HG03457 (cell line): ENCODE measurements at regions not wholly inside any gene's neighbourhood (a gene's known extent, or its start where the extent isn't known, plus 50 kb on each side); places are given as distances from the start of the nearest gene placed in this dataset.

Experiments used
- ATAC-seq: cut with Tn5 transposase; IDR thresholded peaks from one replicate; pipeline ENCODE4 v1.9.1; 2021; ENCODE audit warnings: moderate number of reproducible peaks; ENCODE audit not compliant: unreplicated experiment

DNA sequence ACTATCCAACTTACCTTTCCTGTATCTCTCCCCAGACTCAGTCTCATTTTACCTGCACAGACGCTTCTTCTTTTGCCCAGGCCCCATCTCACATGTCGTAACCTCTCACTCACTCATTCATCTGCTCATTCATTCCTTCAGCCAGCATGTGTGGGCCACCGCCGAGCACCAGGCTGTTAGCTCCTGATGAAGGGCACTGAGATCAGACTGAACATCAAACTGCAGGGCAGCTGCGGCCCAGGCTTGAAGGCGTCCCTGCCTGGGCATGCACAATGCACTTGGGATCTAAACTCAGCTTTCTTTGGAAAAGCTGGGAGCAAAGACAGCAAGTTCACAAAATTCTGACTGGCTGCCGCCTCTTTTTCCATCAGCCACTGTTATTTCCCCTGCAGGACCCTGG, 1456.3 kb downstream of the BRD1 start:
- ATAC-seq: no peak

DNA sequence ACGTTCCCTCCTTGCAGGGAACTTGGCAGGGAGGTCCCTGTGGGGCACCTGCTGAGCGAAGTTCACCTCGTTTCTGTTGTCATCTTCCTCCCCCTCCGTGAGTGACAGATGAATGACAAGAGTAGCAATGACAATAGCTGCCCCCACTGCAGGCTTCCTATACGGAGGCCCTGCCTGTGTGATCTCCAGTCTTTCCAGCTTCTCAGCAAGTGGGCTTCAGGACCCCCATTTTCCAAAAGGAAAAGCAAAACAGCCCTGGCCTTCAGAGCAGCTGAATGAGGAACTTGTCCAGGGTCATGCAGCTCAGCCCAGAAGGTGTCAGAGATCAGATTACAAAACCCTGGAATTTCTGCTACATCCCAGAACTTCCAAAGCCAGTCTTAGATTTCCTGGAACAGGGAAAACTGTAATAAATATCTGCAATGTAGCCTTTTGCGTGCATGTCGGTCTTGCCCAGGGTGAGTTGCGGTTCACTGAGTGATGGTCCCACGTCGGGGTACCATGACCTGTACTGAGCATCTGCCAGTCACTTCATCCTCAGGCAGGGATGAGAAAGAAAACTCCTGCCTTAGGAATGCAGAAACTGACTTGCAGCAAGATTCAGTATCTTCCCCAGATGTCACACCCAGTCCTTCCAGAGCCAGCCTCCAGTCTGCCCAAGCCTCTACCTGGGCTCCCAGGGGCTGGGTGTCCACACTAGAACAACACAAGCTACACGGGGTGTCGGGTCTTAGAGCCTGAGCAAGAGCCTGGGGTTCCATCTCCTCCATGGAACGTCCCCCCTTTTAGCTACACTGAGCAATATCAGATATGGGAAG, 1457.0 kb downstream of the BRD1 start:
- ATAC-seq: no peak

DNA sequence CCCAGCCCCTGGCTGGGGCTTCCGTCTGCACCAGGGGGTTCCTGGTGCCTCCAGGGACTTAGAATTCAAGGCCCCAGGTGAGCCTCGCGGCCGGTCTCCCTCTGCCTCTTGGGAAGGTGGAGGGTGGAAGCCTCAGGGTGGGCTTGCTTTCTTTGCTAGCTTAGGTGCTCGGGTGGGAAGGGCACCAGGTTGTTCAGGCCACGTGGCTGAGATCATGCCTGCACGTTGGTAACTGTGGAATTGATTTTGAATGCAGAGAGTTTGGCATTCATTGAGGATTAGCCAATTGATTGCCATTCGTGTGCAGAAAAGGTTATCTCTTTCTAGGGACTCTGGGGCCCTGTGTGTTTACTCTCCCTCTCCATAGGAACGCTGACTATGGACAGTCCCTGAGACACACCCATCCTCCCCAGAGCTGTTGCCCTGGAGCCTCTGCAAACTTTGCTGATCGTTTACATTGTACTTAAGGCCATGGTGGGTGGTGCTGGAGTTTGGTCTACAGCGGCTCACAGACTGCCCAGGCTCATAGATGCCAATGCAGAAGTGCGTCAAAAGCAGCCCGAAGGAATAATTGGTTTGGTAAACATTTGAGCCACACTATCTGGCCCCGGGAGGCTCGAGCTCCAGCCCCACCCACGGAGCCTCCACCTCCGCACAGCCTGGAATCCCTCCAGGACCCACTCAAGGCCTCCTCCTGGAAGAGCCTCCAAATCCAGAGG, 1457.7 kb downstream of the BRD1 start:
- ATAC-seq: no peak

DNA sequence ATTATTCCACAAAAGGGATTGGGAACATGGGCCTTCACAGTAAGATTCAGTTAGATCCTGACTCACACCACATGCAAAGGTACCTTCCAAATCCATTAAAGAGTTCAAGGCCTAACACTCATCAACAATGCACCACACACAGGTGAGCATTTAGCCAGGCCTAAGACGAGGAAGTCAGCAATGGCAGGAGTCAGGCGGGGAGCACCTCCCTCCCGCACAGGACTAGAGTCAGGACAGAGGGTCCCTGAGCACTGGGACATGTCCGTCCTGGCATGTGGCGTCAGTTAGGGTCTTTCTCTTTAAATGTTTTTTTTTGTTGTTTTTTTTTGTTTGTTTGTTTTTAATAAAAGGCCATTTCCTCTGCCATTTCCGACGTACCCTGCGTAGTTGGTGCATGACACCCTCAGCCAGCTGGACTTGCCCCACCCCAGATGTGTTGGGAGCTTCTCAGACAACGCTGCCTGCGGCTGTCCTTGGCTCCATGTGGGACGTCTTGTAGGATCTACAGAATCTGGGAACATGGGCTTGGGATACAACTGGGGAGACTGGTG, 1458.6 kb downstream of the BRD1 start:
- no peak for ATAC-seq

DNA sequence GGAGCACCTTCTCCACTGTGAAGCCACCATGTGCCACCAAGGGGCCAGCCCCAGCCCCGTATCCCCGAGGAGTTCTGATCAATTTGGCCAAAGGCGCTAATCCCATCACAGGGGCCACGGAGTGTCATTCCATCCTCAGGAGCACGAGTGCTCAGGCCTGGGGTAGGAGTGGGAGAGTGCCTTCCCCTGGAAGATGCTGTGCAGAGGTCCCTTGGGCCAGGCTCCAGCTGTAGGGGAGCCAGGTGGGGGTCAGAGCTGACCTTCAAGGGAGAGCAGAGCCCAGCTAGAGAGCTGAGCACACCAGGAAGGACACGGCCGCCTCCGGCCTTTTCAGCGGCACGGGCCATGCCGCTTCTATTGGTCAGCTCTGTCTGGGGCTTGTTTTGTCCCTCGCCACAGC, 1459.9 kb downstream of the BRD1 start:
- no peak for ATAC-seq

DNA sequence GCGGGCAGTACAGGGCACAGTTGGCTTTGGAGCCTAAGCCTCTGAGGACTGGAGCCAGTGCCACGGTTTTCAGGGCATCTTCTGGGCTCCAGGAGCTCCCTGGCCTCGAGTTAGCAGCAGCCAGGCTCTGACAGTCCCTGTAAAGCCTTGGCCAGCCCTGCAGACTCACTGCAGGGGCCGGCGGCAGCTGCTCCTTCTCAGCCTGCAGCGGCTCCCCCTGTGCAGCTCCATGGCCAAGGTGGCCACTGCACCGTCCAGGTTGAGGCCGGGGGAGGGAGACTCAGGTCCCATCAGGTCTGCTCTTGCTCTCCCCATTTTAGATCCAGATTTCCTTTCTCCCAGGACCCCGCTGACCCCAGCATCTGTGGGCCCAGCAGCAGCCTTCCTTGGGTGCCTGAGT, 1461.1 kb downstream of the BRD1 start:
- ATAC-seq: no peak

DNA sequence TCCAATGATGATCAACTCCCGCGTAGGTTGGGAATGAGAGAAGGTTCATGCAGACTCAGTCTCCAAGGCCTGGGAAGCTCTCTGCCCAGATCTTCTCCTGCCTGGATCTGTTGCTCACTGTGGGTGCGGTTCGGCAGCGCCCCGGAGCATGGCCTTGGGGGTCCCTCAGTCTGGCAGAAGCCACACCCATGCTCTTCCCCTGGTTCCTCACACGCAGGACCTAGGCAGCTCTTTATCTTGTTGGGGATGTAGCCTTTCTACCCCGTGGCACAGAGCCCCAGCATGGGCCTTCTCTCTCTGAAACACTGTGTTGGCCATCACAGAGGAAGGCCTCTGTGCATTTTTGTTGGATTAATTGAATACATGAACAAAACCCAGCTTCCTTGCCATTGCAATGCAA, 1461.6 kb downstream of the BRD1 start:
- ATAC-seq: no peak

DNA sequence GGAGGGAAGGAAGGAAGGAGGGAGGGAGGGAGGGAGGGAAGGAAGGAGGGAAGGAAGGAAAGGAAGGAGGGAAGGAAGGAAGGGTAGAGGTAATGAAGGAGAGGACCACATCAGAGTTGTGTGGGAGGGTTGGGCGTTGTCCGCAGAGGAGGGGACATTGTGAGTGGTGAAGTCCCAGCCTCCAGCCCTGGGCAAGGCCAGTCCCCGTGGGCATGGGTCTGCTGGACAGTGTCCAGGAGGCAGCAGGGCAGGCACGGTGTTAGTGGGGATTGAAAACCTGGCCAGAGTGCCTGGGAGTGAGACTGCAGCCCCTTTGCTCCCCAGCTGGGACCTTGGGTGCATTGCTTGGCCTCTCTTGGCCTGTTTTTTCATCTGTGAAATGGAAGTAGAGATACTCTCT, 1462.3 kb downstream of the BRD1 start:
- no peak for ATAC-seq

DNA sequence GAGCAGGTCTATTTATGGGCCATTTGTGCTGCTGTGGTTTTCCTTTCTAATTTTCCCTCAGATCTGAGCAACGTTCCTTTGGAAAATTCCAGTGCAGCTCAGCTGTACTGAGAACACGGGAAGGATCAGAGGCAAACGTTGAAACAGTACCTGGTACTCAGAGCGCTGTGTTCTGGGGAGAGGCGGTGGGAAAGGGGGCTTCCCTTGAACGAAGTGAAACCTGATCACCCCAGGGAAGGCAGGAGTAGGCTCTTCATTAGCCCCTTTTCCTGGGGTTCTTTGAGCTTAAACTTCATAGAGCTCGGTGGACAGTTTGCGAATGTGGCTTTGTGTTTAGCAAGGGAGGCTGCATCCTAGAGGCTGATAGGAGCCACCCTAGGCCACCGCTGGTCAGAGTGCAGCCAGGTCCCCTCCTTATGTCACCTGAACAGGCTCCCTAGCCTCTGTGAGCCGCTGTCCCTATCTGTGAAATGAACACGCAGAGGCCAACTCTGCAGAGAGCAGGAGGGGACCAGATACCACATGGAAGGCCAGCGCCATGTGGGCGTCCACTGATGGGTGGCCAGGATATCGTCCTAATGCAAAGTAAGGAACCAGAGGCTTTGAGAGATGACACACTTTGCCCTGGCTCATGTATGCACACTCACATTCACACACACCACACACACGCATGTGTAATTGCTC, 1464.8 kb downstream of the BRD1 start:
- ATAC-seq: no peak

DNA sequence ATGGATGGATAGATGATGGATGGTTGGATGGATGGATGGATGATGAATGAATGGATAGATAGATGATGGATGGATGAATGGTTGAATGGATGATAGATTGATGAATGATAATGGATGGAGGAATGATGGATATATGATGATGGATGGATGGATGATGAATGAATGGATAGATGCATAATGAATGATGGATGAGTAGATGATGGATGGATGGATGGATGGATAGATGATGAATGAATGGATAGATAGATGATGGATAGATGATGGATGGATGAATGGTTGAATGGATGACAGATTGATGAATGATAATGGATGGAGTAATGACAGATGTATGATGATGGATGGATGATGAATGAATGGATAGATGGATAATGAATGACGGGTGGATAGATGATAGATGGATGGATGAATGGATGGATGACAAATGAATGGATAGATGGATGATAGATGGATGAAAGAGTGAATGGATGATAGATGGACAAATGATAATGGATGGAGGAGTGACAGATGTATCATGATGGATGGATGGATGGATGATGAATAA, 1466.5 kb downstream of the BRD1 start:
- no peak for ATAC-seq

DNA sequence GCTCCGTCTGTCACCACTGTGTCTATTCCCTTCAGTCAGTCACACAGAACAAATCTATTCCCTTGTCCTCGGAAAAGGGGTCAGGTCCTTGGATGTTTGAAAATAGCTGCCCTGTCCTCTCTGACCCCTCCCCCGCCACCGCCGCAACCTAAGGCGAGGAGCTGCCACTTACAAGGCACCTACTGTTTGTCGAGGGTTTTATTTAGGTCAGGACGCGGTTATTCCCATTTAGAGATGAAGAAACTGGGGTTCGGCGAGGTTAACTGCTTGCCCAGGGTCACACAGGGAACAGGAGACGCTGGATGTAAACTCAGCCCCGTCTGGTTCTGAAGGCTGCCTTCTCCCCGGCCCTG, 1468.1 kb downstream of the BRD1 start:
- no peak for ATAC-seq

DNA sequence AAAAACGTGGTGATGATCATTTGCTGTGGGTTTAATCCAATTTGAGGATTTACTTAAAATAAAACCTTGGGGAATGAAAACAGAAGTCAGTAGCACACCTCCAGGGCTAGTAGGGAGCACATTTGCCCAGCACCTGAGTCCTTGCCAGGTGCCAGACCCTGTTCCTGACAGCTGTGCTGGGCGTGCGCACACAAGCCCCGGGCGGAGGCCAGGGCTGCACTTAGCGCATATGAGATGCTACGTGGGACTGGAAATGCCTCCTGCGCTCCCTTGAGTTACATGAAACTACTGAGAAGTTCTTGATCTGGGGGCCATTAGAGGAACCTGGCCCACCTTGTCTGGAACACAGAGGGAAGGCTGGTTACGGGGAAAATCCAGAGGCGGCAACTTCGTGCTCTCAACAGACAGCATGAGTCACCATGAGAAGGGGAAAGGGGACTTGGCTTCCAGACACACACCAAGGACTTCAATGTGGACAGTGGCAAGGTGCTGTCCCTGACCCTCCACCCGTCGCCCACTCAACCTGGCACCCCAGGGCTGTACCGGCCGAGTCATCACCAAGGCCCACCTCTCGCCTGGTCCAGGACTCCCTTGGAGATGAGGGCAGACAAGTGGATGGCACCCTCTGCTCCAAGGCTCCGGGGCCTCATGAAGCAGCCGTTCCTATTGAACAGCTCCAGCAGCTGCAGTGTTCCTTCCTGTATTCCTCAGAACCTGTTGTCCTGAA, 1468.6 kb downstream of the BRD1 start:
- no peak for ATAC-seq

DNA sequence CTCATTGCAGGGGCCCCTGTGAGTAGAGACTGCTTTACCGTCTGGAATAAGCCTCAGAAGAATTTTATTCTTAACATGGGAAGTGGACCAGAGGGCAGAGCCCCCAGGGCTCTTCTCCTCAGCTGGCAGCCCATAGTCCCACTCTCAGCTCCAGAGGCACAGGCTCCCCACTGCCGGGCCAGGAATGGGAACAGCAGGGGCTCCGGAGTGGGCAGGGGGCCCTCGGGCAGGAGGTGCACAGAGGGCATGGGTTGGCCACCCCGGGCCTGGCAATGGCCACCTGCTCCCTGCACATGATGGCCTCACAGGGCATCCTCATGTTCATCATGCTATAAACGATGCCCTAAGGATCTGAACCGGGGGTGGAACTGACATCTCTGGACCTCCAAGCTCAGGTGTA, 1469.7 kb downstream of the BRD1 start:
- ATAC-seq: no peak

DNA sequence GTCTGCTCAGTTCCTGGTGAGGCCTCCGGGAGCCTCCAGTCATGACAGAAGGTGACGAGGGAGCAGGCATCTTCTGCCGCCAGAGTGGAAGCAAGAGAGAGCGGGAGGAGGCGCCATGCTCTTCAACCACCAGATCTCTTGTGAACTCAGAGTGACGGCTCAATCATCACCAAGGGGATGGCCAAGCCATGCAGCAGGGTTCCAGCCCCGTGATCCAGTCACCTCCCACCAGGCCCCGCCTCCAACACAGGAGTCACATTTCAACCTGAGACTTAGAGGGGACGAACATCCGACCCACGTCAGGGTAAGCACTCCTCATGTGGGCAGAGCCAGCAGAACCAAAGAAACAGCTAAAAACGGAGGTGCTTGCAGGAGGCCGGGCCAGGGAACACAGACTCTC, 1470.5 kb downstream of the BRD1 start:
- no peak for ATAC-seq

DNA sequence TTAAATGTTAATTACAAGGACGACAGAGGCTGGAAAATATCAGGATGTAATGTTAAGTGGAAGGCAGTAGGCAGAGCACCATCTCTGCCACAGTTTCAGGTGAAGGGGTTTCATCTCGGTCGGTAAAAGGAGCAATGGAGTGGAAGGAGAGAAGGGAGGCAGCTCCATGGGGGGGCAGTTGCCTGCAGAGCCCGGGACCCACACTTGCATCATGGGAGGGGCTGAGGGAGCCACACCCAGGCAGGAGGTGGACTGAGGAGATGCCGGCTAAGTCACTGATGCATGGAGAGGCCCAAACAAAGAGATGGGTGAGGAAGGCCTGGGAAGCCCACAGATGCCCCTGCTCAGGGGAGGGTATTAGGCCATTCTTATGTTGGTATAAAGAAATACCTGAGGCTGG, 1470.9 kb downstream of the BRD1 start:
- ATAC-seq: no peak

DNA sequence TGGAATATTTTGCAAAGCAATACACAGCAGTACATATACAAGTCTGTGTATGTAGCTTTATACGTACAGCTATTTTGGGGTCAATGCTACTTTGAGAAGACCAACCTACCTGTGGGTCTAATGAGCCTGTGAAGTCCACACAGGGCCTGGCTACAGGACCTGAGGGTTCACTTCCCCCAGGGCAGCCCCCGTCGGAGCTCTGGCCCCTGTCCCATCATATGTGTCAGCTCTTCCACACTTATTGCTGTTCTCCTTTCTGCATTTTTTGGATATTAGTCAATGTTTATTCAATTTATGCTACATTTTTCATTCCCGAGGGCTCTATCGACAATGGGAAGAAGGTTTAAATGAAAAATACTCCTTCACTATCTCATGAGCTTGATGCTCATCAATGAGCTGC, 1473.6 kb downstream of the BRD1 start:
- no peak for ATAC-seq

DNA sequence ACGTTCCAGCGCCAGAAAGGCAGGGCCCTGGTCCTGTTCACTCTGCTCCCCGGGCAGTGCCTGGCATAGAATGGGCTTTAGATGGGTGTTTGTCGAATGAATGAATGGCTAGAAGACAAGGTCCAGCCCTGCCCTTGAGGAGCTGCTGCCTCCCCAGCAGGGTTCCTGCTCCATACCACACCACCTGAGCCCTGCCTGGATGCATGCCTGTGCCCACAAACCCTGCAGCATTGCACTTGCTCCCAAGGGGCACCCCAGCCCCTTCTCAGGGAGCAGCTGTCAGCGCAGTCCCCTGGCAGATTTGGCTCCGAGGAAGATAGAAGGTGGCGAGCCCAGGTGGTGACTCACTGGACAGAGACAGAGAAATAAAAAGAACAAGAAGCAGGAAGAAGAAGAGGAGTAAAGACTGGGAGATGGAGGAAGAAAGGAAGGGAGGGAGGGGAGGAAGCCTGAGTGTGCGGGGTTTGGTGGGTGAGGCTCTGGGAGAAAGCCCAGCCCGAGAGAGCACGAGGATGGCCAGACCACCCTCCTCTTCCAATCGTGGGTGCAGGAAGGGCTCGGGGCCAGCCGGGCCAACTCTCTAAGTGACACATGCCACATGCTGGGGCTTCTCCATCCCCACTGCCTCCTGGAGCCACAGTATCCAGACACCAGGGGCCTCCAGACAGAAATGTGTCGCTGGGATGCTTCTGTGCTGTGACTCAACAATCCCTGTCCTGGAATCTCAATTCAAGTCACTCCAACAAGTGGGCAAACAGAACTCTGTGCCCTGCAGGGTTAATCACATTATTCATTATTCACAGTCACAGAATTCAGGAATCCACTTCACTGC, 1474.3 kb downstream of the BRD1 start:
- no peak for ATAC-seq

DNA sequence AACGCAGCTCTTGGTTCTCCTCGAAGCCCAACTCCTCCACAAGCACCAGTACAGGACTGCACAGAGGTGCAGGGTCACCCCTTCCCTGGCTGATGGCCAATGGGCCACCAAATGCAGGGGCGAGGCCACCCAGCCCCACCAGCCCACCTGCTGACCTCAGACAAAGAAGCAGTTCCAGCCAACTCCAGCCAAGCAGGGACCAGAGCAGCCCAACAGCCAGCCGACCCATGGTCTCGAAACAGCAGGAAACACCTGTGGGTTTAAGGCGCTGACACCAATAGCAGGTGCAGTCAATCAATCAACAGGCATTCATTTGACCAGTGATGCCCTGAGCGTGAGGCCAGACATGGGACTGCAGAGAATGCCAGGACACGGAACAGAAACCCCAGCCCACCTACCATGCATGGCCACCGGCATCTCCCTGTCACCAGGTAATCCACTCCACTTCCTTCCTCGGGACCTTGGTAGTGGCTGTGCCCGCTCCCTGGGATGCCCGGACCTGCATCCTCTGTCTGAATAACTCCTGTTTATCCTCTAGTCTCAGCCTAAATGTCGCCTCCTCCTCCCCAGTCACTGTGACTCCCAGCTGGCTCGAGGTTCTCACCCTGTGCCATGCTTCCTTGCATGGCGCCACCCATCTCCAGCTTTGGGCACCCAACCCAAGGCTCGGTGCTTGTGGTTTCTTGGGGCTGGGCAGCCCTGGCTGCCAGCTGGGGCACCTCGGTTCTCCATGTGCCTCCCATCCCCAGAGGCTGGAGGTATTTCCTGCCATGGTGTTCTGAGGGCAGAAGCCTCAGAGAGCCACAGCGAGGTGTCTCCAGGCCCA, 1475.4 kb downstream of the BRD1 start:
- ATAC-seq: no peak
